ENCODE measurements at regions not wholly inside any gene's neighbourhood (a gene's known extent, or its start where the extent isn't known, plus 50 kb on each side); places are given as distances from the start of the nearest gene placed in this dataset.
"Not testable (repeated sequence)": the region's sequence is repeated elsewhere in the genome, so short reads cannot be mapped to it uniquely, and the experiment has no call there.

DNA sequence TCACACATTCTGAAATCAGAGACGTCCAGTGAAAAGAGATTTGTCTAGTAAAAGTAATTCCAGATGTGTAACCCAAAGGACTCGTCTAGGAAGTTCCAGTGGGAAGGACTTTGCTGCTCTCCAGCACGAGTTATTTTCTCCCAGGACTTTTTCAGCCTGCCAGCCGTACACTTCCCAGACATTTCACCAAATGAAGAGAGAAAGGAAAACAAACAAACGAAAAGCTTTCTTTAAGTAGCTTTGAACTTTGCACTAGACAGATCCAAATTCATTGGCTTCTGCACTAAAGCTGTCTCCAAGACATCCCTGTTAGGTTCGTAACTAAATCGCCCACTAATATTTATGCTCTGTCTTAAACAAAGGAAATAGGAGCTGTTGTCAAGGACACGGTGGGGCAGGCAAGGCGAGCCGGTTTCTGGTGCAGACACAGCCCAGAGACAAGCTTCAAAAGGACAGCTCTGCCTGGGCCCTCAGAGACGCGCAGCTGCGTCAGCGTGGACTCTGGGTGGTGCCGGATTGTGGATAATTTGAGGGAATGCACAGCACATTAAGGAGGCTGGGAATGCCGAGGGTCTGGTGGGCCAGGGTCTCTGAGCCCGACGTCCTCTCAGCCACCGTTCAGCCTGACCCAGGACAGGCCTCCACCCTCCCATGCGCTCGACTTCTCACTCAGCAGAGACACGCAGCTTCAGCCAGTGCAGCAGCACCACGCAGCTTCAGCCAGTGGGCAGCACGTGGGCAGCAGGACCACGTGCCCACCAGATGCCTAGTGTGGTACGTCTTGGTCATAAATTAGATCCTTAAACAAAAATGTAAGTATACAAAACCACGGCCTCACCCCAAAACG, 64.1 kb upstream of the INSIG1 start:
- in situ Hi-C loops (cut with HindIII; ENCODE audit: low pct_unique_long_range_greater_than_20kb, low sequenced_read_pairs): no loop called here
- no peak for DNase-seq (ENCODE audit: low read depth, low spot score)

DNA sequence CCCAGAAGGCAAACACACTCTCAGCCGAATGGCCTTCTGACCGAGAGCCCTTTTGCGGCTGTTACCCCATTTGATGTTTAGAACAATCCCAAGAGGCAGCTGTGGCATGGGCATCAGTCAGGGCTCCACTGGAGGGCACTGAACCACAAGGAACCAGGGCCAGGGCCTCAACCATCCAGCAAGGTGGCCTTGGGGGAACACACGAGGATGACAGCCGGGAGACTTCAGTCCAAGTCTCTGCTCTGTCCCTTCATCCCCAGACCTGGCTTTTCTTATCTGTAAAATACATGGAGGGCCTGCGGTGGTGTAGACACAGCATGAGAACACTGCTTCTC, 63.6 kb upstream of the INSIG1 start:
- in situ Hi-C loops (cut with HindIII; ENCODE audit: low pct_unique_long_range_greater_than_20kb, low sequenced_read_pairs): no loop called here
- peak; percentile 28 for DNase-seq (ENCODE audit: low read depth, low spot score)

DNA sequence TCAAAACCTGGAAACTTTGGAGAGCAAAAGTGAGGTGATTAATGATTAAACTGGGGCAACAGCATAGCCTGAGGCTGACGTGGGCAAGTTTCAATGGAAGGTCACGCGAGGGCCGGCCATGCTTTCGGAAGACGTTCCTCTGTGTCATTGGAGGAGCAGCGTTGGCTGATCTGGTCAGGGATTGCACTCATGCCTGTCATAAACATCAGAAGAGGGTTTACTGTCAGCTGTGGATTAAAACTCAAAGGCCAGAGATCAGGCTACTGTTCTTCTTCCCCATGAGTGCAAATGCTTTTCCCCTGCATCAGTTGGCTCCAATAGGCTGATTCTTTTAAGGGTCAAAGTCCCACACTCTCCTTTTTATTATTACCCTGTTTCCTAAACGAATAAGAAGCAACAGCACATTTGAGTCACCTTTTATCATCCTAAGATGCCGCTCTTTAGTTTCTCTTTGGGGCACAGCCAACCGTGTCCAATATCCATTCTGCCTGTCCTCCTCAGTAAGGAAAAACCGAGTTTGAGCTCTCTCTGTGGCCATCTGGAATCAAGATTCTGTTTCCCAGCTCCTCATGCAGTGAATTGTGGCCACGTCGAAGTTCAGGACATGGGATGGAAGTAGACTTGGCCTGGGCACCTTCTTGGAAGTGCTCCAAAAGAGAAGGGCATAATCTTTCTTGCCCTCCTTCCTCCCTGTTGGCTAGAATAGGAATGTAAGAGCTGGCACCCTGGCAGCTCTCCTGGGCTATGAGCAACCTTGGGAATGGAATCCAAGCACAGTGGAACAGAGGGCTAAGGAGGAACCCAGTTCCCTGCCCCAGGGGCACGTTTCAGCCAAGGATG, 62.5 kb upstream of the INSIG1 start:
- DNase-seq (ENCODE audit: low read depth, low spot score): no peak
- in situ Hi-C loops (cut with HindIII; ENCODE audit: low pct_unique_long_range_greater_than_20kb, low sequenced_read_pairs): no loop called here

DNA sequence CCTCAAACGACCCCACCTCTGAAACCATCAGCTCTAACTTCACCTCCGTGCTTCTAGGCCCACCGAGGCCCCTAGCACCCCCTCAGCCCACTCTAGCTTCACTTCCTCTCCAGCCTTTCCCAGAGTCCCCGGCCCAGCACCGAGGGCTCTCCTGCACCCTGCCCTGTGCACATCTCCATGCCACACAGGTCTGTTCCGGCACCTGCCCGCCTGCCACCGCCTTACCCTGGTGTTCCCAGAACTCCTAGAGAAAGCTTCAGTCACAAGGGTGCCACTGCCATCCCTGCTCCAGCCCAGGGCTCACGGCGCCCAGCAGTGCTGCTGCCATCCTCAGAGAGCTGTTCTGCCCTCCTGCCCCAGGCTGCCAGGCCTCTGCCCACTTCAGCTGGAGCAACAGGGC, 61.3 kb upstream of the INSIG1 start:
- DNase-seq (ENCODE audit: low read depth, low spot score): no peak
- in situ Hi-C loops (cut with HindIII; ENCODE audit: low pct_unique_long_range_greater_than_20kb, low sequenced_read_pairs): no loop called here

DNA sequence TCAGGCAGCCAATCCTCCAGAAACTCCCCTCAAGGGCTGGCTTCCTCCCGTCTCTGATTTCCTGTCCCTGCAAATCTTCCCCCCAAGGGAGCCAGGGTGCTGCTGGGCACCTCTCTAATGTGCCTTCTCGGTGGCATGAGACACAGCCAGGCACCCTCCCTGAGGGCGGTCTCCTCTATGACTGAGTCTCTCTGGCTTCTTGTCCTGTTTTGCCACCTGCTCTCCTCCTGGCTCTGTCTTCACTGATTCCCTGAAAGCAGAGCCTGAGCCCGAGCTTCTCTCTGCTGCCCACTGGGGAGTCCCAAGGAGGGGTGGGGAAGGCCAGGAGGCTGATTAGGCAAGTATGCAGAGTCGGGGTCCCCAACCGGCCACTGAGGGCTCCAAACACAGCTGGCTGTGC, 60.4 kb upstream of the INSIG1 start:
- in situ Hi-C loops (cut with HindIII; ENCODE audit: low pct_unique_long_range_greater_than_20kb, low sequenced_read_pairs): no loop called here
- no peak for DNase-seq (ENCODE audit: low read depth, low spot score)

DNA sequence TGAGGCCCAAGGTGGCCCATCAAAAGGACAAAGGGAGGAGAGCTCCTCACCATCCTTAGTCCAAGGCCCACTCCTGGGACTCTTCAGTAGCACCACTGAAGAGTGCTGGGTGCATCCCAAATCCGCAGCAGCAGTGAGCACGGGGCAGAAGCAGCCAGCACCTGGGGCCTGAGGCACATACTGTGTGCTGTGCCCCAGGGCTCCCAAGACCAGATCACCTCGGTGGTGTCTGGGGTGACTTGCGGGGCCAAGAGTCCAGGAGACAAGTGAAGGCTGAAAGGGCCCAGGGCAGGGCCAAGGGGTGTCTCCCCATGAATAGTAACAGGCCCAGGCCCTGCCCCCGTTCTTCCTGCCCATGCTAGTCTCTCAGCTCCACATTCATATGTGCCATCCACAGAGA, 59.9 kb upstream of the INSIG1 start:
- in situ Hi-C loops (cut with HindIII; ENCODE audit: low pct_unique_long_range_greater_than_20kb, low sequenced_read_pairs): no loop called here

DNA sequence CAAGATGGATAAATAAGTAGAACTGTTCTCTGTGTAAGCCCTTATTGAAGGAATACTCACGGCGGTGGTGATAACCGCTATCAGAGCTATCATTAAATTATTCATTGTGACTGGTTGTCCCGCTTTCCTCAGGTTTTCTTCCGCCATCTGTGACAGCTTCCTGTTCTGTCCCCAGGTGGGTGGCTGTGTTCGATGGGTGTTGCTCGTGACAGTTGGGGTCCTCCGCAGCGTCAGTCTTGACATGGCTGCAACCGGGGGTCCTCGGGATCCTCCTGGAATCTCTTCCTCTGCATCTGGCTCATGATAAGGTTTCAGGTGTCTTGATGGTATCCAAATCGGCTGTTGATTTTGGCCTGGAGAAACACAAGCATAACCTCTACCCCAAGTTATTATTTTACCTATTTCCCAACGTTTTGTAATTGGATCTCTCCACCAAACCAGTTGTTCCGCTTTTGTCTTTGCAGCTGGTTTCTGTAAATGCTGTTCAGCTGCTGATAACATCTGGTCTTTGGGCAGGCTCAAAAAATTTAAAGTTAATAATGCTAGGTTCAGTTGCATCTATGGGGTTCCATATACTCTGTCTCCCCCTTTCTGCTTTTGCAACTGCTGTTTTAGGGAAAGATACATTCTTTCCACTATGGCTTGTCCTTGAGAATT, 58.1 kb upstream of the INSIG1 start:
- in situ Hi-C loops (cut with HindIII; ENCODE audit: low pct_unique_long_range_greater_than_20kb, low sequenced_read_pairs); DNase-seq (ENCODE audit: low read depth, low spot score): not testable (repeated sequence)

More for the DNA sequence above, 59.9 kb upstream of the INSIG1 start:
- no peak for DNase-seq (ENCODE audit: low read depth, low spot score)

DNA sequence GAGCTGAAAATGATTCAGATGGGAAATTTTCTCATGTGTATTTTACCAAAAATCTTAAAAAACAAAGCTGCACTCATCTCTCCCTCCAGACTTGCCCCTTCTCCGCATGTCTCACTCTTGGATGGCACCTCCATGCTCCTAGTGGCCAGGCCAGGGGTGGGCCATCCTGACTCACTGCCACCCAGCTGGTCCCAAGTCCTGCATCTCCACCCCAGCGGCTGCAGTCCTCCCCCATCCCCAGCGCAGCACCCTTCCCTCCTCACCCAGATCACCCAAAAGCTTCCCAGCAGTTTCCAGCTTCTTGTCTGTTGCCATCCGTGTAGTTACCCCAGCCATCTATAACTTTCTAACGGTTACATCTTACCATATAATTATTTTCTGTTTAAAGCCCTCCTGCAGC, 53.0 kb upstream of the INSIG1 start:
- DNase-seq (ENCODE audit: low read depth, low spot score): no peak
- in situ Hi-C loops (cut with HindIII; ENCODE audit: low pct_unique_long_range_greater_than_20kb, low sequenced_read_pairs): no loop called here

DNA sequence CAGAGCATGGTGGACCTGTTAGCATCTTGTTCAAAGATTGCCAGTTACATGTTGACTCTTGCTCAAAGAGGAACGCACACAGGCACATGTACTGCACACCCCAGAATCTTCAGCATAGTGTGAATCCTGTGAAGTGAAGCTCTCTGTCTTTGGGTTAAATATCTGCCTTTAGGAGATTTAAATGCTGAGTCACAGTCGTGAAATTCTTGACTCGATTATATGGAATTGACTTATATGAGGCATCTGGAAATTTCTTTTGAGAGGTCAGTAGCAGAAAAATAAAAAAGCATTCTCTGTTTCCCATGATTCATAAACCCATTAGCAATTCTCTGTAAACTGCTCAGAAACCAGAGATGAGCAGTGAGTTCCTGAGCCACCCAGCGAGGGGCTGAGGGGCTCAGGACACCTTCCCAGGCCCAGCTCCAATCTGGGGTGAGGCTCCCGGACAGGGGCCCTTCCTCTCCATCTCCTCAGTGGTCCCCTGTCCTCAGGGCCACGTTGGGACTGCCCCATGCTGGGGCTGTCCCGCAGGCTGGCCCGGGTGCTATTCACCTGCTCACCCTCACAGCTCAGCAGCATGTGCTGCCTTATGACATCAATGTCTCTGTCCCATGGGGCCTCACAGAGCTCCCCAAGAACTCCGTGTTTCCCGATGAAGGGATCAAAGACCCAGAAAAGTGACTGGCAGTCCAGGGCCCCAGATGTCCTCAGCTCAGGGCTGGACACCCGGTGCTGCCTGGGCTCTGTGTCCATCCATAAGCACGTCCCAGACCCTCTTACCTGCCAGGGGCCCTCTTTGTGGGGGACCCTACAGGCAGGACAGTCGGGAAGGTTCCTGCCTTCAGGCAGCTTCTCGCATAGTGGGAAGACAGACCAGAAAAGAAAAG, 50.0 kb upstream of the INSIG1 start:
- no peak for DNase-seq (ENCODE audit: low read depth, low spot score)
- in situ Hi-C loops (cut with HindIII; ENCODE audit: low pct_unique_long_range_greater_than_20kb, low sequenced_read_pairs): no loop called here
